HG03565 (cell line): ENCODE measurements at regions not wholly inside any gene's neighbourhood (a gene's known extent, or its start where the extent isn't known, plus 50 kb on each side); places are given as distances from the start of the nearest gene placed in this dataset.

ENCODE experiments used
- ATAC-seq: cut with Tn5 transposase; IDR thresholded peaks from one replicate; pipeline ENCODE4 v1.9.1; 2021; ENCODE audit warnings: mild to moderate bottlenecking, moderate library complexity; ENCODE audit not compliant: unreplicated experiment

DNA sequence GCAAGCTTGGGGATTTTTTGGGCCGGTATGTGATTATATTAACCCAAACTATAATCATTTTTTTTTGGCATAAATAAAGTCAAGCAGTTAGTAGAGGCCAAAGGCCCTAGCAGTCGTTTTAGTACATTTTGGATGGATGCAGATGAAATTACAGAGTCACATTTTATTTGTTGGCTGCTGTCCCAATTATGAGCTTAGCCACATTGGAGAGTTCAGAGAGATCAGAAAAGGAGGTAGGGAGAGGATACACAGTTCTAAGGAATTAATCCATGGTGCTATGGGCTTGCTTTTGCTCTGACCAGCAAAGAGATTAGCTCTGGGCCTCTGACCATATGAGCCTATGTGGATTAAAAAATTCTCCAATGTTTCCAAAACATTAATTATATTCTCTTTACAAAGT lies 395.1 kb downstream of the RAPGEF2 start:
- ATAC-seq: no peak

- no peak for ATAC-seq
Measured at GRCh38 chr4:159498446-159499115, 395.7 kb downstream of the RAPGEF2 start.

- no peak for ATAC-seq
Measured at GRCh38 chr4:159500861-159501260, 398.0 kb downstream of the RAPGEF2 start.

GRCh38 chr4:159503236-159504008 lies 400.5 kb downstream of the RAPGEF2 start:
- no peak for ATAC-seq

GRCh38 chr4:159504684-159505083 lies 401.8 kb downstream of the RAPGEF2 start:
- ATAC-seq: no peak

DNA sequence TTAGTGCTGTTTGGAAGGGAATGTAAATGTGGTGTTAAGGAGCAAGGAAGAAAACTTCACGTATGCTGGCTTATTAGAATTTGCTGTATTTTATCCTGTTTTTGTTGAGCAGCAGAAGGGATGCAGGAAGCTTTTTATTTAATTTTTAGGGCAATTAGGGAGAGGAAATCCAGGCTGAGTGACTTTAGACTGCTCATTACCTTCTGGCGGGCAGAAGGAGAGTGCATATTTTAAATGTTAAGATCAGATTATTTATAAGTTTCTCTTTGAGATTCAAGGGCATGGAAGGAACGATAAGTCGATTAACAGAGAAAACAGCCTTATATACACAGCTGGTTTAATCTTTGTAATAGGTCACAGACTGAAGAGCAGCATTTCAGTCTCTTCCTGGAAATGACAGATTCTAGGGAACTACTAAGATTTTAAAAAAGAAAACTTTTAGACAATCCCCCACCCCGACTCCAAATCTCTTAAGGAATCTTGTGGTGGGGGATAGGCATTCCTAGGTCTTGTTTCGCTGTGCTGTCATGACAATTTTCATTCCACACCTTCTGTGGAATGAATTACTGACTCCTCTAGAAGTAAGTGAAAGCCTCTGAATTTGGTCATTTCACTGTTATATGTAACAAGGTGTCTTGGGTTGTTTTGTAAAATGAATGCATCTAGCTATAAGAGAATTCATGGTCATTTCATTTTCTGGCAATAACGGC lies 402.5 kb downstream of the RAPGEF2 start:
- no peak for ATAC-seq

DNA sequence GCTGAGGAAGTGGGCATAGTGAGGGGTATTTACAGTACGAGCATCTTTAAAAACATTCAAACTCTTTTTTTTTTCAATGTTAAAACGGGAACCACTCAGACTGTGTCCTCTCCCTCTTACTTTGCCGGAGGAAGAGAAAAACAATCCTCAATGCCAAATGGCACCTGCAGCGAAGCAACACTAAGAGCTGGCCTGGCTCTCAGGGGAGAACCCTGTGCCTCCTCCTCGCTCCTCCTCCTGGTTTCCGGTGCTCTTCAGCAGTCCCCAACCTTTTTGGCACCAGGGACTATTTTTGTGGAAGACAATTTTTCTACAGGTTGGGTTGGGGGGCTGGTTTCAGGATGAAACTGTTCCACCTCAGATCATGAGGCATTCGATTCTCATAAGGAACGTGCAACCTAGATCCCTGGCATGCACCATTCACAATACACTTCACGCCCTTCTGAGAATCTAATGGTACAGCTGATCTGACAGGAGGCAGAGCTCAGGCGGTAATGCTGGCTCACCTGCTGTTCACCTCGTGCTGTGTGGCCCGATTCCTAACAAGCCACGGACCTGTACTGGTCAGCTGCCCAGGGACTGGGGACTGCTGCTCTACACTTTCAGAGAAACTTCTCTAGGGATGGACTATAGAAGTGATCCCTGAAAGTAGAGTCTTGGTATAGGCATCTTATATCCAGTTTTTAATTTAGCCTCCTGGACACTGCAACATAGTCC lies 404.1 kb downstream of the RAPGEF2 start:
- no peak for ATAC-seq

DNA sequence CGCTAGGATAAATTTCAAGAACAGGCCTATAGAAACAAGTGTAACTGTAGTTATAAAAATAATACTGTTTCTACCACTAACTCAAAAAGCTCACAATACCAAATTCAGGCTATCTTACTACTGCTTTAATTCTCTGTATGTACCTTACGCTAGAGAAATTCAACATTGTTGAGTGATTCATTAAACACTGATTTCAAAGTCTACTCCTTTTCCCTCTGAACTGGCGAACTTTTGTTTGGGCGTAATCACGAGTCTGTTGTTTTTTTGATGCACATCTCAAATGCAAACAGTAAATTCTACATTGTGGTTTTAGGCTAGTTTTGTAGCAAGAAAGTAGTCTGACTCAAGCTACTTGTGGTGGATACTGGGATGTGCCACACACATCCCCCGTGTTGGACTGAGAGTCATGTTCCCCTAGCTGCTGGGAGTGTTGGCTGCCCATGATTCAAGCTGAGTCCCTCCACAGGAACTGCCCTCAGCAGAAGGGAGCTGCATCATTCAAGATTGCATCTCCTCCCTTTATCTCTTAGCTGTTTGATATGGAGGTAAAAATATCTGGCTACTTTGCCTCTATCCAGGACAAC lies 406.1 kb downstream of the RAPGEF2 start:
- ATAC-seq: no peak

DNA sequence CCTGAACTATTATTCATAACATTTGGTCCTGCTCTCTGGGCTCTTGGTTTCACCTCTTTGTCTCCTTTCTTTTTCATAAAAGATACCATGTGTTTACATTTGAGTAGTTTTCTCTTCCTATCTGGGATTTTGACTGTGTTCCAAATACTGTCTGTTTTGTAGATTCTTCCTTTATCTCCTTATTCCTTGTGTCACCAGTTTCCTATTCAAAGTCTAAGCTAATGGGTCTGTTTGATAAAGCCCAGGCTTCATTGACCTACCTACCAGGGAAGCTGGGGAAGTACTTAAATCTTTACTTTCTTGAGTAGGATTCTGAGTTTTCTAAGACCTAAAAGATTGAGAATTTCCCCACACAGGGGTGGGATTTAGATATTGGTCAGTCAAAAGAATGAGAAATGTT lies 409.5 kb downstream of the RAPGEF2 start:
- no peak for ATAC-seq

DNA sequence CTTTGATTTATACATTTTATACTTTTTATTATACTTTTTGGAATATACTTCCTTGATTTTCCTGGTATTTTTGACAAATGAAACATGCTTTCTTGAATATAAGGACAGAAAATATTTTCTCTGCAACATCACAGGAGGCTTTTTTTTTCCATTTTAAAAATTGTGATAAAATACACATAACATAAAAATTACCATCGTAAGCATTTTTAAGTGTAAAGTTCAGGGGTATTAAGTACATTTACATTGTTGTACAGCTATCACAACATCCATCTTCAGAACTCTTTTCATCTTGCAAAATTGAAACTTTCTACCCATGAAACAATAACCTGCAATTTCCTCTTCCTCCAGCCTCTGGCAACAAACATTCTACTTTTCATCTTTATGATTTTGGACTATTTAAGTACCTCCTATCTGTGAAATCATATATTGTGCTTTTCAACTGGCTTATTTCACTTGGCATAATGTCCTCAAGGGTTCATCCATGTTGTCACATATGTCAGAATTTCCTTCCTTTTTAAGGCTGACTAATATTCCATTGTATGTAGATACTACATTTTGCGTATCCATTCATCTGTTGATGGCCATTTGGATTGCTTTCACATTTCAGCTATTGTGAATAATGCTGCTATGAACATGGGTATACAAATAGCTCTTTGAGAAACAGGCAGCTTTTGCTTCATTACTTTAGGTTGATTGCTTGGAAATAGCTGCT lies 412.6 kb downstream of the RAPGEF2 start:
- no peak for ATAC-seq

- ATAC-seq: no peak
Measured at GRCh38 chr4:159516556-159517140, 413.8 kb downstream of the RAPGEF2 start.

GRCh38 chr4:159520074-159520473 lies 417.2 kb downstream of the RAPGEF2 start:
- no peak for ATAC-seq

DNA sequence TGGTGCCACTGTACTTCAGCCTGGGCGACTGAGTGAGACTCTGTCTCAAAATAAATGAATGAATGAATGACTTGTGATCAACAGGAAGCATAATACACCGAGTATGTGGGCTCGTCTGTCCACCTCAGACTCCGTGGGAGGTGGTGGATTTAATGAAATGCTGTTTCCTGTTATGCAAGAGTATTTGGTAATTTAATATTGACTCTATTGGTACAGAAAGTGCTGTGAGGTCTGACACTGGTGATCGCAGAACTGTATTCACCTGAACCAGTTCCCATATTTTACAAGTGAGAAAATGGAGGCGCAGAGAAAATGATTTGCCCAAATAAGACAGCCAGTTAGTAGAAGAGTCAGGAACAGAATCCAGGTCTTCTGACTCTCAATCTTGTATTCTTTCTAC lies 423.3 kb downstream of the RAPGEF2 start:
- ATAC-seq: no peak

DNA sequence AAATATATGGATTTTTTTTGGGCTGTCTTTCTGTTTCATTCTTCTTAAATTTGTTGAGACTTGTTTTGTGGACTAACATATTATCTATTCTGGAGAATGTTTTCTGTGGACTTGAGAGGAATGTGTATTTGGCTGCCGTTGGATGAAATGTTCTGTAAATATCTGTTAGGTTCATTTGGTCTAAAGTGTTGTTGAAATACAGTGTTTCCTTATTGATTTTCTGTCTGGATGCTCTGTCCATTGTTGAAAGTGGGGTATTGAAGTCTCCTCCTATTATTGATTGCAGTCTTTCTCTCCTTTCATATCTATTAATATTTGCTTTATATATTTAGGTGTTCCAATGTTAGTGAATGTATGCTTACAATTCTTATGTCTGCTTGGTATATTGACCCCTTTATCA lies 431.8 kb downstream of the RAPGEF2 start:
- no peak for ATAC-seq

DNA sequence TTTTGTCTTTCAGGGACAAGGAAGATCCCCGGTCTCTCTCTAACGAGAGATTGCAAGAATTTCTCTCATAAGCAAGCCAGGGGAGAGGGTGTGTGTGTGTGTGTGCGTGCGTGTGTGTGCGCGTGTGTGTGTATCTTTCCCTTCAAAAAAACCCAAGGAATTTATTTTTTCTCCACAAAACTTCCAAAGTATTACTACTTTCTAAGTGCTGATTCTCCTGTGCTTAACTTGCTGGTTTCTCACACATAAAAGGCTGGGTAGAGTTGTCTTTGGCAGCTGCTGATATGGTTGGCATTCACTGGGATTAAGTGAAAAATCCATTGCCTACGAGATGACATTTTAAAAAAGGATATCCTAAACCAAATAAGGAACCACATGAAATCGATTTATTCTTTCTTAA lies 435.7 kb downstream of the RAPGEF2 start:
- ATAC-seq: no peak

GRCh38 chr4:159540038-159540437 lies 437.2 kb downstream of the RAPGEF2 start:
- ATAC-seq: no peak

DNA sequence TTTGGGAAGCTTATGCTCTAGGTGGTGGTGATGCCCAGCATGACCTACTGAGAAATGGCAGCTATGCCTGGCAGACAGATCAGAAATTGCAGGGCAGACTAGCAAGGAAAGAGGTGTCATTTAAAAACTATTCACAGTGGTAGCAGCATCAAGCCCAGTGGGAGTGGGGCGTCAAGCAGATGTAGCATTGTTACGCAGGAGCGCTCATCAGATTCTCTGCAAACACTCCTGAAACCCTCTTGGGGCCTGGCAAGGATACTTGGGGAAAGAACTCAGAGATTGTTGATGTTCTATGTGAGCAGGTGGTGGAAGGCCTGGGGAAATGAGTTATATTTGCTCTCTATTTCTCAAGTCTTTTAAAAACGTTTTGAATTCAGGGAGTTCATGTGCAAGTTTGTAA lies 437.6 kb downstream of the RAPGEF2 start:
- ATAC-seq: no peak

DNA sequence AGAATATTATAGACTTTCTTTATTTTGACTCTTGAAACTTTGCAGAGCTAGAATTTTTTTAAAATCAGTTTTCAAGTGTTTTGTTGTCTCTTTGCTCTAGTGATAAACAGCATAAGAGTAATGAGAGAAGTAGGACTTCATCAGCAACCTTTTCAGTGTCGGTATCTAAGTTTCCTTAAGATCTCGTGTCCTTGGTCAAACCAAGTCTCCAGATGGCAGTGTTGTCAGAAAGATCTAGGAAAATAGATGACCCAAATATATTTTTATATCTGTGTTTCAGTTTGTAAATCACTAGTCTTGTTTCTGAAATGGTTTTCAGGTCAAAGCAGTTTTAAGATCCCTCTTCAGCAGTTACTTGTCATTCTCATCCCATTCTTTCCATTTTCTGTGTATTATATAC lies 438.3 kb downstream of the RAPGEF2 start:
- ATAC-seq: no peak

GRCh38 chr4:159542296-159542695 lies 439.4 kb downstream of the RAPGEF2 start:
- ATAC-seq: no peak

GRCh38 chr4:159543831-159544230 lies 441.0 kb downstream of the RAPGEF2 start:
- ATAC-seq: no peak
